H1 (cell line): ENCODE measurements at regions not wholly inside any gene's neighbourhood (a gene's known extent, or its start where the extent isn't known, plus 50 kb on each side); places are given as distances from the start of the nearest gene placed in this dataset.

Source experiments
- CTCF ChIA-PET: fragments of 300-600 bp; sonication (Branson Sonifier 250); formaldehyde crosslinking; loops from one replicate; lab custom pipeline; 2021; ENCODE audit not compliant: partially characterized antibody; lab: Charles Lee
- POLR2A ChIA-PET: fragments of 300-600 bp; sonication (Branson Sonifier 250); formaldehyde crosslinking; loops from one replicate; lab custom pipeline; 2021; ENCODE audit warnings: inconsistent platforms; ENCODE audit not compliant: partially characterized antibody; lab: Charles Lee
- DNase-seq, 2 experiments: peaks; one replicate each; pipeline versions ENCODE4 v3.0.0 to v3.0.0-alpha.2; 2010 to 2022; ENCODE audit warnings: low spot score in 2 of 2, low read depth in 1 of 2, mixed read lengths in 1 of 2
- FAIRE-seq: peaks from 2 replicates; lab custom pipeline; 2011; peaks lifted over from hg19 to GRCh38; lab: Jason Lieb, UNC
- H2AFZ ChIP-seq: 2 replicates; pipeline ENCODE4 v1.8.1; 2012; ENCODE audit warnings: low read length, inconsistent platforms
- H2AK5ac ChIP-seq: 2 replicates; pipeline ENCODE4 v1.6.1; 2013; ENCODE audit warnings: low read depth, low read length
- H2BK120ac ChIP-seq: replicated peaks from 2 replicates; pipeline ENCODE3; 2013; ENCODE audit warnings: low read depth, low read length, inconsistent platforms
- H2BK12ac ChIP-seq: 2 replicates; pipeline ENCODE4 v1.6.1; 2013; ENCODE audit warnings: low read depth, low read length
- H2BK15ac ChIP-seq: 2 replicates; pipeline ENCODE4 v1.6.1; 2013; ENCODE audit warnings: low read length
- H2BK20ac ChIP-seq: 2 replicates; pipeline ENCODE4 v1.6.1; 2013; ENCODE audit warnings: low read length
- H2BK5ac ChIP-seq: 2 replicates; pipeline ENCODE4 v1.6.1; 2013; ENCODE audit warnings: low read depth, low read length
- H3K14ac ChIP-seq: 2 replicates; pipeline ENCODE4 v1.6.1; 2013; ENCODE audit warnings: inconsistent platforms; ENCODE audit not compliant: insufficient read length
- H3K18ac ChIP-seq: 2 replicates; pipeline ENCODE4 v1.6.1; 2013; ENCODE audit warnings: low read length; ENCODE audit errors: extremely low read depth
- H3K23ac ChIP-seq: 2 replicates; pipeline ENCODE4 v1.6.1; 2013; ENCODE audit warnings: inconsistent platforms; ENCODE audit not compliant: insufficient read length
- H3K23me2 ChIP-seq: 2 replicates; pipeline ENCODE4 v1.6.1; 2013; ENCODE audit warnings: low read depth, low read length
- H3K27ac ChIP-seq: 2 replicates; pipeline ENCODE4 v1.6.1; 2011; ENCODE audit warnings: low read depth, low read length, inconsistent platforms
- H3K27me3 ChIP-seq, 4 experiments: replicated peaks in 1 of 4; 1 replicate in 1 of 4; 2 replicates in 3 of 4; pipeline versions ENCODE4 v1.6.1 to v1.8.1; 2011 to 2013; ENCODE audit warnings: low read length in 3 of 4, mild to moderate bottlenecking in 3 of 4, inconsistent platforms in 2 of 4, mixed read lengths in 2 of 4, moderate library complexity in 1 of 4; ENCODE audit not compliant: control insufficient read depth in 3 of 4, insufficient read depth in 3 of 4; ENCODE audit errors: extremely low read depth in 1 of 4
- H3K36me3 ChIP-seq, 4 experiments: 2 replicates each; pipeline versions ENCODE4 v1.6.1 to v1.8.1; 2011 to 2013; ENCODE audit warnings: mild to moderate bottlenecking in 4 of 4, low read length in 3 of 4, moderate library complexity in 2 of 4, control low read depth in 1 of 4, inconsistent platforms in 1 of 4; ENCODE audit not compliant: insufficient read depth in 4 of 4, control insufficient read depth in 2 of 4
- H3K4ac ChIP-seq: replicated peaks from 2 replicates; pipeline ENCODE3; 2013; ENCODE audit warnings: low read length, low read depth, mixed read lengths, inconsistent platforms; ENCODE audit not compliant: insufficient read length
- H3K4me1 ChIP-seq, 4 experiments: replicated peaks in 1 of 4; 1 replicate in 1 of 4; 2 replicates in 3 of 4; pipeline versions ENCODE4 v1.6.1 to v1.8.1; 2011 to 2013; ENCODE audit warnings: low read length in 3 of 4, inconsistent platforms in 2 of 4, mixed read lengths in 1 of 4; ENCODE audit not compliant: insufficient read depth in 4 of 4, control insufficient read depth in 3 of 4
- H3K4me2 ChIP-seq, 2 experiments: 2 replicates each; pipeline versions ENCODE4 v1.6.1 to v1.8.1; 2011 to 2013; ENCODE audit warnings: low read depth in 2 of 2, low read length in 2 of 2, control low read depth in 1 of 2, inconsistent platforms in 1 of 2, mild to moderate bottlenecking in 1 of 2; ENCODE audit not compliant: insufficient read depth in 1 of 2
- H3K4me3 ChIP-seq, 4 experiments: fragments of 200-600, 300-600 bp in 1 of 4; sonication (generic), shearing (Covaris generic), sonication (Bioruptor Twin) in 1 of 4; 2 replicates each; pipeline versions ENCODE4 v1.5.1 to v1.8.1; 2011 to 2016; ENCODE audit warnings: low read length in 4 of 4, low read depth in 3 of 4, control low read depth in 2 of 4, inconsistent platforms in 2 of 4, mild to moderate bottlenecking in 2 of 4, mixed read lengths in 1 of 4, moderate library complexity in 1 of 4; ENCODE audit not compliant: insufficient read depth in 2 of 4; ENCODE audit errors: extremely low read depth in 1 of 4
- H3K56ac ChIP-seq: replicated peaks from 2 replicates; pipeline ENCODE3; 2013; ENCODE audit warnings: low read depth, mild to moderate bottlenecking, mixed read lengths, low read length, inconsistent platforms; ENCODE audit not compliant: insufficient read length
- H3K79me1 ChIP-seq: 2 replicates; pipeline ENCODE4 v1.6.1; 2013; ENCODE audit warnings: low read depth, low read length, control low read depth
- H3K79me2 ChIP-seq, 2 experiments: 2 replicates each; pipeline versions ENCODE4 v1.6.1 to v1.8.1; 2012 to 2013; ENCODE audit warnings: low read length in 2 of 2, mild to moderate bottlenecking in 2 of 2, inconsistent platforms in 1 of 2; ENCODE audit not compliant: insufficient read depth in 2 of 2, control insufficient read depth in 1 of 2
- H3K9ac ChIP-seq, 4 experiments: replicated peaks in 1 of 4; 1 replicate in 1 of 4; 2 replicates in 3 of 4; pipeline versions ENCODE4 v1.6.1 to v1.8.1; 2011 to 2013; ENCODE audit warnings: low read depth in 3 of 4, low read length in 3 of 4, control low read depth in 2 of 4, mild to moderate bottlenecking in 2 of 4, moderate library complexity in 2 of 4, inconsistent platforms in 1 of 4; ENCODE audit errors: extremely low read depth in 1 of 4
- H3K9me3 ChIP-seq, 2 experiments: 2 replicates each; pipeline versions ENCODE4 v1.6.1 to v1.8.1; 2012 to 2013; ENCODE audit warnings: mild to moderate bottlenecking in 2 of 2, moderate library complexity in 2 of 2, control low read depth in 1 of 2, inconsistent platforms in 1 of 2, low read depth in 1 of 2, low read length in 1 of 2, mixed read lengths in 1 of 2; ENCODE audit not compliant: insufficient read depth in 2 of 2
- H4K20me1 ChIP-seq, 2 experiments: replicated peaks in 1 of 2; 2 replicates each; pipeline versions ENCODE3 to v1.8.1; 2011 to 2013; ENCODE audit warnings: inconsistent platforms in 2 of 2, low read length in 2 of 2, mild to moderate bottlenecking in 1 of 2; ENCODE audit not compliant: insufficient read depth in 2 of 2, control insufficient read depth in 1 of 2
- H4K5ac ChIP-seq: 2 replicates; pipeline ENCODE4 v1.6.1; 2013; ENCODE audit warnings: low read length, low read depth, mixed read lengths, inconsistent platforms; ENCODE audit not compliant: insufficient read length
- H4K8ac ChIP-seq: 2 replicates; pipeline ENCODE4 v1.8.0; 2013; ENCODE audit warnings: mild to moderate bottlenecking, moderate library complexity, low read length, inconsistent platforms; ENCODE audit not compliant: insufficient read depth; ENCODE audit errors: extremely low read depth
- H4K91ac ChIP-seq: replicated peaks from 2 replicates; pipeline ENCODE3; 2013; ENCODE audit warnings: low read length, mixed read lengths, inconsistent platforms; ENCODE audit not compliant: insufficient read length
- CHD1 ChIP-seq: IDR thresholded peaks from 2 replicates; pipeline ENCODE4 v1.6.1; 2012; ENCODE audit warnings: low read depth, low read length, improper control_type of control experiment
- GABPA ChIP-seq: IDR thresholded peaks from 2 replicates; pipeline ENCODE4 v1.6.1; 2011; ENCODE audit warnings: mild to moderate bottlenecking, low read length, moderate library complexity, borderline replicate concordance; ENCODE audit not compliant: insufficient read depth
- JUN ChIP-seq: IDR thresholded peaks from 2 replicates; pipeline ENCODE4 v1.6.1; 2011; ENCODE audit warnings: low read depth, mild to moderate bottlenecking, improper control_type of control experiment, low read length
- RAD21 ChIP-seq, 2 experiments: IDR thresholded peaks in 1 of 2; conservative IDR thresholded peaks in 1 of 2; 2 replicates each; pipeline ENCODE4 v1.6.1; 2011; ENCODE audit warnings: low read depth in 2 of 2, low read length in 2 of 2, improper control_type of control experiment in 1 of 2, inconsistent platforms in 1 of 2, mild to moderate bottlenecking in 1 of 2, moderate library complexity in 1 of 2
- RXRA ChIP-seq: IDR thresholded peaks from 2 replicates; pipeline ENCODE4 v1.6.1; 2011; ENCODE audit warnings: low read depth, mild to moderate bottlenecking, low read length, moderate library complexity; ENCODE audit not compliant: insufficient read depth
- SAP30 ChIP-seq: fragments of 300-600 bp; sonication (generic); IDR thresholded peaks from 2 replicates; pipeline ENCODE4 v1.7.1; 2012; ENCODE audit warnings: low read length, moderate library complexity, mild to moderate bottlenecking, inconsistent platforms; ENCODE audit not compliant: insufficient read depth, insufficient replicate concordance
- SIN3A ChIP-seq, 2 experiments: IDR thresholded peaks in 1 of 2; conservative IDR thresholded peaks in 1 of 2; 2 replicates each; pipeline ENCODE4 v1.6.1; 2011 to 2012; ENCODE audit warnings: low read length in 2 of 2, improper control_type of control experiment in 1 of 2, low read depth in 1 of 2, mild to moderate bottlenecking in 1 of 2
- SP4 ChIP-seq: IDR thresholded peaks from 2 replicates; pipeline ENCODE4 v1.6.1; 2012; ENCODE audit warnings: low read length, inconsistent platforms
- SRF ChIP-seq: IDR thresholded peaks from 2 replicates; pipeline ENCODE4 v1.6.1; 2011; ENCODE audit warnings: mild to moderate bottlenecking, low read depth, low read length, moderate library complexity
- TBP ChIP-seq: IDR thresholded peaks from 2 replicates; pipeline ENCODE4 v1.6.1; 2011; ENCODE audit warnings: low read depth, low read length, improper control_type of control experiment
- ZNF274 ChIP-seq: IDR thresholded peaks from 2 replicates; pipeline ENCODE4 v1.7.0; 2012; ENCODE audit warnings: low read length, borderline replicate concordance; ENCODE audit errors: extremely low read depth
- WGBS, 2 experiments: shearing (Covaris generic) in 1 of 2; methylation state at CpG; one replicate each; pipeline versions ENCODE4 v1.1.6 to v1.1.7; 2013 to 2015; ENCODE audit warnings: low lambda C conversion rate in 2 of 2, mixed read lengths in 2 of 2, inconsistent platforms in 1 of 2, low coverage in 1 of 2, missing lambda C conversion rate in 1 of 2; ENCODE audit not compliant: insufficient replicate concordance in 2 of 2, insufficient coverage in 1 of 2, insufficient read length in 1 of 2; ENCODE audit errors: extremely low coverage in 1 of 2, missing lambda C conversion rate in 1 of 2; 5-methylcytosine and 5-hydroxymethylcytosine counted together

- no peak for FAIRE-seq
- no peaks in the 10 kb centered on the region for H3K79me1 ChIP-seq
- no peak for TF ChIP-seq RXRA
- no peak for TF ChIP-seq GABPA
- TF ChIP-seq JUN = no peak
- no peak for TF ChIP-seq SRF
- TF ChIP-seq CHD1 = no peak
- no peak for TF ChIP-seq SAP30
- no peak for TF ChIP-seq RAD21 (IDR thresholded peaks at IDR 0.05 in 1 of 2, conservative IDR thresholded peaks at IDR 0.05 in 1 of 2; ENCODE audit: low read depth in 2 of 2, low read length in 2 of 2)
- no peak for TF ChIP-seq ZNF274
- TF ChIP-seq SIN3A (conservative IDR thresholded peaks at IDR 0.05 in 1 of 2, IDR thresholded peaks at IDR 0.05 in 1 of 2; ENCODE audit: low read depth in 1 of 2, low read length in 2 of 2) = no peak
- TF ChIP-seq TBP = no peak
- TF ChIP-seq SP4 = no peak
These were observed 70.3 kb upstream of the STXBP6 start for GRCh38 chr14:25120261-25120660.

More at GRCh38 chr14:25120261-25120660, 70.3 kb upstream of the STXBP6 start:
- no peak overlapping the region for H3K27ac ChIP-seq
- H3K4me1 ChIP-seq = peaks cover 0 to 3% (median 0%) of the 10 kb centered on the region in 4 experiments; a peak in 1 of 7 replicates
- CTCF ChIA-PET = interaction anchor here (1.2 to 4.3 kb wide), 2 partner anchors 13 to 410 kb away, joined by 3 to 28 read pairs; no protein-coding TSS in a partner anchor
- no peak overlapping the region for H2BK12ac ChIP-seq
- H3K36me3 ChIP-seq = no peaks in the 10 kb centered on the region
- no peaks in the 10 kb centered on the region for H3K79me2 ChIP-seq
- H3K56ac ChIP-seq = no peak overlapping the region
- no peak for DNase-seq
- no peak overlapping the region for H4K5ac ChIP-seq
- no peak overlapping the region for H2BK5ac ChIP-seq
- no peak overlapping the region for H2AK5ac ChIP-seq
- H3K14ac ChIP-seq = no peak overlapping the region
- H4K91ac ChIP-seq = no peak overlapping the region
- no peak overlapping the region for H3K18ac ChIP-seq
- H2BK20ac ChIP-seq = no peak overlapping the region
- H2BK120ac ChIP-seq = no peak overlapping the region
- WGBS, 2 experiments = 93% methylated on average over 3 of the region's 3 CpGs; no CpG with 5 or more reads in 1 of the 2 experiments
- H3K9ac ChIP-seq = no peak overlapping the region
- no peak overlapping the region for H4K8ac ChIP-seq
- H3K4ac ChIP-seq = no peak overlapping the region
- no peaks in the 10 kb centered on the region for H3K27me3 ChIP-seq
- no peak overlapping the region for H2BK15ac ChIP-seq
- POLR2A ChIA-PET = no interaction called here
- no peaks in the 10 kb centered on the region for H4K20me1 ChIP-seq
- H3K23me2 ChIP-seq = no peaks in the 10 kb centered on the region
- H2AFZ ChIP-seq = no peak overlapping the region
- no peak overlapping the region for H3K4me3 ChIP-seq
- H3K4me2 ChIP-seq = no peak overlapping the region
- H3K9me3 ChIP-seq = no peaks in the 10 kb centered on the region
- H3K23ac ChIP-seq = no peak overlapping the region
